HG02588 (cell line): ENCODE measurements at regions not wholly inside any gene's neighbourhood (a gene's known extent, or its start where the extent isn't known, plus 50 kb on each side); places are given as distances from the start of the nearest gene placed in this dataset.

Experiments
- ATAC-seq: cut with Tn5 transposase; IDR thresholded peaks from one replicate; pipeline ENCODE4 v1.9.1; 2021; ENCODE audit warnings: mild to moderate bottlenecking, moderate library complexity; ENCODE audit not compliant: unreplicated experiment

DNA sequence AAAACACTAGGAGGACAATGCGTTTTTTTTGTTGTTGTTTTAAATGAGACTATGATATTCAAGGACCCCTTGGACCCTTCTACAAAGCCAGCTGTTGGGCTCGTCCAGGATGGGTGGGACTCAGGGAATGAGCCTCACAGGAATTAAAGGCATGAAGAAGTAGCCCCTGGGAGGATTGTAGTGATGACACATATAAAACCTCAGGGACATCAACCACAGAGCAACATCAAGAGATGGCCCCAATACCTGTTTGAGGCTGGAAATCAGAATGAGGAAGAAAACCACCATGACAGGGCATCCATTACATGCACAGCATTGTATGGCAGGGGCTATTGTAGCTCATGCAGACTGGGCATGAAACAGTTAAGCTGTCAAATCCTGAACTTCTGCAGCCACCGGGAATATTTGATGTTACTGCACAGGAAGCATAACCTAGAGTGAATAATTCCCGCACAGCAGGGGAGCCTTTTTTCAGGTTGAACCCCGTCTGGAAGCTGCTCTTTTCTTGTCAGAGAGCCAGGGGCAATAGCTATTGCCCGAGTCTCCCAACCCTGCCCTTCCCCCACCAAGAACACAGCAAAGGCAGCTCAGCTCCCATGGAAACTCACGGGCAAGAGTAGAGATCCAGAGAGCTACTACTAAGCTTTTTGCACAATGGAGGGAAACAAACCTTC lies 140.2 kb upstream of the FGGY start:
- ATAC-seq = no peak

DNA sequence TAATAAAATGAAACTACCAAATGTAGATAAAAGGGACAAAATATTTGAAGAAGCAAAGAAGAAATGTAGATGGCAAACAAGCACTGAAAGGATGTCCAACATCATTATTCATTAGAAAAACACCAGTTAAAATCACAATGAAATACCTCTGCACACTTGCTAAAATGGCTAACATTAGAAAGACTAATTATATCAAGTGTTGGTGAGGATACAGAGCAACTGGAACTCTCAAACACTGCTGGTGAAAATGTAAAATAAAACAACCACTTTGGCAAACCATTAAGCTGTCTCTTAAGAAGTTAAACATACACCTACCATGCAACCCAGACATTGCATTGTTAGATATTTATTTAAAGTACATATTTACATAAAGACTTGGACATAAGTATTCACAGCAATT lies 138.6 kb upstream of the FGGY start:
- ATAC-seq = no peak

DNA sequence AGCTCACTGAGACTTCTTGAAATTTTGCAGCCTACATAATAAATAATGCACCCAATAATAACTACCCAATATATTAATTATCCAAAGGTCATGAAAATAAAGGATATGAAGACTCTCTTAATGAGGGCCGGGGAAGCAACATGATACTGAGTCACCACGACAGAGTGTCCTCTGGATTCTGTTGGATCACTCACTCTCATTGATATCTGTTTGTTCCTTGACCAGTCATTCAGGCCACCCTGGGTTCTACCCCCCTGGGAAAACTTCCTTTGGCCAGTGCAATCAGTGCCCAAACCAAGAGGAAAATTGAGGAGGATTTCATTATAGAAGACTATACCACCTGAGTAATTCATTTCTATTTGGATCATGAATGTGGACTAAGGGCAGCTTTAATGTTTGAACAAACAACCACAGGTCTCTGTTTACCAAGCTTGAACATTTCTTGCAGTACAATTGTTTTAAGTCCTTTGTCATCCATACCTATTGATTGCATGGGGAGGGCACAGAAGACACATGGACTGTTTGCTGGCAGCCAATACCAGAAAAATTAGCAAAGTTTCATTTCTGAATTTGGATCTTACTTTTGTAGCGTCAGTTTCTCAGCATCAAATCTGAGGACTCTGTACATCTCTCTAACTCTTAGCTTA lies 137.2 kb upstream of the FGGY start:
- no peak for ATAC-seq

DNA sequence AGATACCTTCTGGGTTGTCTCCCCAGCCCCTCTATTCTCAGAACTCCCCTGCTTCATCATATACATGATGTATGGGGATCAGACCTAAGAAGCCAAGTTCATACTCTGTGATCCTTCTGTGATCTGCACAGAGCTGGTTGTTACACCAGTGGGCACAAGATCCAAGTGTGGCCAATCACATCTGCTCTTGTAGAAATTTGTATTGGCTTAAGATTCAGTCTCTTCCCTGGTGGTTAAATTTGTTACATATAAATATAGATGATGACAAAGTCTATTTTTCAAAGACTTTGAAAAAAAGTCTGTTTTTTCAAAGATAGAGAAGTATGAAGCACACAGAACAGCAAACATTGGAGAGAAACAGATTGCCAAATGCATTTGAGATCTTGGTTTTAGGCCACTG lies 135.8 kb upstream of the FGGY start:
- ATAC-seq = no peak

DNA sequence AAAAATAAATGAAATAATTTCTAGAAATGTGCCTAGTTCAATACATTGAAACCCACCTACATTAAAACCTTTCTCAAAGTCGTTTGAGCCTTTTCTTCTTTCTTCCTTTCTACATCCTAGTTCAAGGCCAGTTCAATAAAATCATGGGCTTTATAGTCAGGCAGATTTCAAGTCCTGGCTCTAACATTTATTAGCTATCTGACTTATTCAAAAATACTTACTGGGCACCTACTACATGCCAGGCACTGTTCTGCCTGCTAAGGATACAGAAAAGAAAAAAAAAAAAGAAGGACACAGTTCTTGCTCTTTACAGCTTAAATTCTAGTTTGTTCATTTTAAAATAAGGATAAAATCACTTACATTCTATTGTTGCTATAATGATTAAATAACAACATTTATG lies 134.2 kb upstream of the FGGY start:
- no peak for ATAC-seq

DNA sequence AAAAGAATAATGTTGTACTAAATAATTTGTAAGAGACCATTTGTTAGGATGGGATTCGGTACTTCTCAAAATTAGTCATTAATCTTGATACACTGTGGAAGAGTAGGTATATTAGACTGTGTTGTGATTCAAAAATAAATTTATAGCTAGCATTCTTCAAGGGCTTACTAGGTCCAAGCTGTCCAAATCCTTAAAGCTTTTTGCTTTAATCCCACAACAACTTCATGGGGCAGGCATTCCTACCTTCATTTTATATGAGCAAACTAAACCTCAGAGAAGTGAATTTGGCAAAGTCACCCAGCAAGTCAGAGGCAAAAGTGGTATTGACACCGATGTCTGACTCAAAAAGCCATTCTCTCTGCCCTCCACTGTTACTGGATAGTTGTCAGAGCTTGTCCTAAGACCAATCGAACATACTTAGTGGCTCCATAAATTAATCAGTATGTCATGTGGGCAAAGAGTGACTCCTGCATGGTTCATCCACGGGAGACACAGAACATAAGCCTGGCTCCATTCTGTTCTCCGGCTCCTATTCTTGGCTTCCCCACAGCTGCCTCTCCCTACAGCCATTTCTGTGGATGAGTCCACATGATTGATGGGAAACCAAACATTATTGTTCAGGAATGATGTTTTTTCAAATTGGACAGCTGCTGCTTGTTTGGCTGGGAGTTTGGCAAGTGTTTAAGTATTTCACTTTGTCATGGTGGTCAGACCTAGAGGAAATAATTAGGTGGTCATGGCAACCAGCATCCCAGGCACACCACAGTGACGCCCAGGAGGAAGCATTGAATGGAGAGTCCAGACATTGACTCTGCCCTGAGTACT lies 133.4 kb upstream of the FGGY start:
- no peak for ATAC-seq

DNA sequence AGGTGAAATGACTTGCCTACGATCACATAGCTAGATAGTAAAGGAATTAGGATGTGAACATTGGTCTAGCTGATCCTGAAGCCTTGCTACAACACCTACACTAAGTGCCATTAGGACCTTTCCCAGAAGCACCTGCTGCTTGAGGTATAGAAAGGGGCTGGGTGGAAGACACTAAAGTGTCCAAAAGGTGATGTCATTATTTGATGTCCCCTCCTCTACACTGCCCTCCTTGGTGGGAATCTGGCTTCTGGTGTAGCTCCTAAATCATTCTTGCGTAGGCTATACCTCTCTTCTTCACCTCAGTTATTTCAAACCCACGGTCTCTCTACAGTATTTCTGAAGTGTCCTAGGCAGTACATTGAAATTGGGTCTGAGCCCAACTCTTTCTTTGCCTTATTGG lies 132.5 kb upstream of the FGGY start:
- ATAC-seq = no peak

DNA sequence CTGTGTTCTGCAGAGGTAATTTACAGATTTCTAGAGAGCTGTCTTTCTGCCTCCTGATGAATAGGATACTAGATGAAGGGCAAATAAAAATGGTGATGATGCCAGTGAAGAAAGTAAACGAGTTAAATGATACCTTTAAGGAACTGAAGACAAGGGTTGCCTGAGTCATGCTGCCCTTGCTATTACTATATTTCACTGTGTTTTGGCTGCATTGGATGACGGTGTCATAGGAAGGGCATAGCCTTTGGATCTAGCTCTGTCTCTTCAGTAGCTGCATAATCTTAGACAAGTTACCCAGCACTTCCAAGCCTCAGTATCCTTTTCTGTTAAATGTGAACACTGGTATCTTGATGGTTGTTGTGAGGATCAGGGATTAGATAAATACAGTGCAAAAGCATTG lies 131.5 kb upstream of the FGGY start:
- no peak for ATAC-seq

DNA sequence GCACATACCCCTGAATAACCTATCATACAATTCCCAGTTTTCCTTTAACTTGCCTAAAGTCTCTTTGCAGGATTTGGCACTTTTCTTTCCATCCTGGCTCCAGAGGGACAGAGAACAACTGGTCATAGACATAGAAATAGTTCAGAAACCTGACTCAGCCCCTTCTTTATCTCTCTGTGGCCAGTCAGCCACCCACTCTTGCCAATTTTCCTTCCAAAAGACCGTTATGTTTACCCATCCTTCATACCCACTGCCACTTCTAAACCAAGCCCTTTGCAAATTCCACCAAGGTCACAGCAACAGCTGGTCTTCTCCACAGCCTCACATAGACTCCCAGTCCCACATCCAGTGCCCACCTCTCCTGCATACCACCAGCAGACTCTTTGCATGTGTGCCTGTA lies 127.2 kb upstream of the FGGY start:
- ATAC-seq = no peak

DNA sequence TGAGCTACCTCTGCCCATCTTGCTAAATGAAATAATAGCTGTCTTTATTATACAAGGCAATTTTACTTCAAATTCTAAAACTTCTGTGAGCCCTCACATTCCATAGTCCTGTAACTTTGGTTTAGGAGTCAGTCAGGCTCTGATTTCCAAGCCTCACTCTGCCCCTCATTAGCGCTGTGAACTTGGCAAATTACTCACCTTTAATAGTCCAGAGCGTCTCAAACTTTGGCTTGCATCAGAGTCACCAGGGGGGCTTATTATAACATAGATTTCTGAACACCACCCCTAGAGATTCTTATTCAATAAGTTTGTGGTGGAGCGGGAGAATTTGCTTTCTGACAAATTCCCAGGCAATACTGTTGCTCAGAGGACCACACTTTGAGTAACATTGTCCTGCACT lies 126.2 kb upstream of the FGGY start:
- ATAC-seq = no peak

DNA sequence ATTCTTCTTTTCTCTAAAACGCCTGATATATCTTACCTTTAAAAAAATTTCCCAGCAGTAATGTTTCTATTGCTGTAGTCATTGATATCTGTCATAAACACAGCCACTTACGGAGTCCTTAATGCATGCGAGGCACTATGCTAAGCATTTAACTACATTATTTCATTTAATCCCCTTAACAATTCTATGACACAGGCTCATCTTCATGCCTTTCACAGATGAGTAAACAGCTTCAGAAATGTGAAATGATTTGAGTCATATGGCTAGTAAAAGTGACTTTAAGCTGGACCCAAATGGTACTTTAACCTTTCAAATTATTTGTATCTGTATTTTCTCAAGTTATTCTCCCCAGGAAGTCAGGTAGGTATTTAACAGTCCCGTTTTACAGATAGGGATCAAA lies 125.1 kb upstream of the FGGY start:
- ATAC-seq = no peak

DNA sequence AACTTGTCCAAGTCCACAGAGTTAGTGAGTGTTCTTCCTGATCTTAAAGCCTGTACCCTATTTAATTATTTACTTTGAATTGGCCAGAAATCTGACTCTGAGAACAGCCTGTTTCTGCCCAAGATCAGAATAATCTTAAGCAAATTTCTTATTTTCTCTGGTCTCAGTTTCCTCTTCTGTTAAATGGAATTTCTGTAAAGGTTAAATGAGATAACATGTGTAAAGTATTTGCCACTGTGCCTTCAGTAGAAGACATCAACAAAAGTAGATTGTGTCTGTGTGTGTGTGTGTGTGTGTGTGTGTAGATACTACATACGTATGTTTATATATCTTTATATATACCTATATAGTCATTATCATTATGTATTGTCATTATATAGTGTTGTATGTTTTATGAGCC lies 124.2 kb upstream of the FGGY start:
- ATAC-seq = no peak

DNA sequence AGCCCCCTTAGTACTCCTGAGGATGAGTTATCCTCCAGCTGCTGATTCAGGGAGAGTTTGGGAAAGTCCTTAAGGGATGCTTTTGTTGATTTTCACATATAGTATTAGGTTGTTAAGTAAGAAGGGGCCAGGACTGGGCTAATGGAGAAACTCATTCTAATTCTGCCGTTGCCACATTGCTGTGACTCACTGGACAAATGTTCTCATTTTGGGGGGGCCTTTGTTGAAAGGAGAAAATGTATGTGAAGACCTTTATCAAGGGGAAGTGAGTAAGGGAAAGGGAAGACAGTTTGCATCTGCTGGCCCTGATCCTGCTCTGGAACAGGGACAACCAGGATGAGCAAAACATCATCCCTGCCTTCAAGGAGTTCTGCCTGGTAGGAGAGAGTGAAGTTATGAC lies 123.2 kb upstream of the FGGY start:
- ATAC-seq = no peak

DNA sequence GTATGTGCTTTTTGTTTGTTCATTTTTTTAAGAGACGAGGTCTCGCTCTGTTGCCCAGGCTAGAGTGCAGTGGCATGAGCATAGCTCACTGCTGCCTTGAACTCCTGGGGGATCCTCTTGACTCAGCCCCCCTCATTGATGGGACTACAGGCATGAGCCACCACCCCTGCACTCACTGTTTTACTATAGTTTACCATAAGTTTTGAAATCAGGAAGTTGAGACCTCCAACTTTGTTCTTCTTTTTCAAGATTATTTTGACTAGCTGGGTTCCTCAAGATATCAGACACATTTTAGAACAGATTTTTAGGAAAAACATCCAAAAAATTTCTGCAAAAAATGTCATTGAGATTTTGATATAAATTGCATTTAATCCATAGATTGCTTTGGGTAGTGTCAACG lies 120.4 kb upstream of the FGGY start:
- no peak for ATAC-seq

DNA sequence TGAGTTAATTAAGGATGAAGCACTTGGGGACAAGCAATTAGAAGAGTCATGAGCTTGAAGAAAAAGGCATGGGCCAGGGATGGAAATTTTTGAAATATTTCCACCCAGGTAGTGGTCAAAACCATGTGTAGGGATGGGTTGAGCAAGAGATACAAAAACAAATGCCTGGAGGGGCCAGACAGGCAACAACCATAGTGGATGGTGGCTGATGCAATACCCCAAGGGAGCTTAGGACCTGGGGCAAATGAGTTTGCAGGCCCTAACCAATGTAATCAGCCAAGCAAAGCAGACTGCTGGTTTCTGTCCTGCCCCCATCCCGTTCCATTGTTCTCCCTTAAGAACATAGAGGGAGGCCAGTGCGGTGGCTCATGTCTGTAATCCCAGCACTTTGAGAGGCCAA lies 119.1 kb upstream of the FGGY start:
- ATAC-seq = no peak

DNA sequence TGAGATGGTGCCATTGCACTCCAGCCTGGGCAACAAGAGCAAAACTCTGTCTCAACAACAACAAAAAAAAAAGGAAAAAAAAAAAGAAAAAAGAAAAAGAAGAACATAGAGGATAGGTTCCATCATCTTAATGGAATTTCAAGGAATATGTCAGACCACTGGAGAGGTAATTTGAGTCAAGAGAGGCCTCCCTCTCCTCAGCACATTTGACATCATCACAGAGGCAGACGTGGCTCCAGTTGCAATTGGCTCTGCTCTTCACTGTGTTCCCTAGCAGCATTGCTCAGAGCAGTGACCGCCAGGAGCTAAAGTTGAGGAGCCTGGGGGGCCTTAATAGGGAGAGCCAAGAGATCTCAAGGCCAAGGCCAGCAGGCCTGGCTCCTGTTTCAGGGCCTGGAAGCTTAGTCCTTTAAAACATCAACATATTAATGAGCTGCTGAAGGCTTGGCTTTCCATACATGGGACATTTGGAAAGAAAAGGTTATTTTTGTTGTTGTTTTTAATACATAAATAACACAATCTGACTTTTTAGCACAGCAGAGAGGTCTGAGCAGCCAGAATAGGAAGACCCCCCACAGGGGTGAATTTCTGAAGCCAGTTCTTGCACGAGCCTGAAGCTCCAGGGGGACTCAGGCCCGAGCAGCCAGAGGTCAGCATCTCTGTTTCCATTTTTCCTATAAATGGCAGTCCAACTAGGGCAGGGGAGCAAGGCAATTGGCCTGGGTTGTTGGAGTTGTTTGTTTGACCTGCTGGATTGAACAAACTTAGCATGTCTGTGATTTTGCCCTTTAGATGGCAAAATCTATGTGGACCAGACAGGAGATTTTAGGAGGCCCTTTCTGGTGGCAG lies 118.3 kb upstream of the FGGY start:
- ATAC-seq = no peak

DNA sequence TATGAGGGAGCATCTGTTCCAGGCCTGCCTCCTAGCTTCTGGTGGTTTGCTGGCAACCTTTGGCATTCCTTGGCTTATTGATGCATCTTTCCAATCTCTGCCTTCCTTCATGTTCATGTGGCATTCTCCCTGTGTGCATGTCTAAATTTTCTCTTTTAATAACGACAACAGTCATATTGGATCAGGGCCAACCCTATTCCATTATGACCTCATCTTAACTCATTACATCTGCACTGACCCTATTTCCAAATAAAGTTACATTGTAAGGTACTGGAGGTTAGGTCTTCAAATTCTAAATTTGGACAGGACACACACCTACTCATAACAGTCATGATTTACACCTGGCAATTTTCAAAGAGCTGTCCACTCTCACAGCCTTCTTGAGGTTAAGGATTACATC lies 117.2 kb upstream of the FGGY start:
- no peak for ATAC-seq

DNA sequence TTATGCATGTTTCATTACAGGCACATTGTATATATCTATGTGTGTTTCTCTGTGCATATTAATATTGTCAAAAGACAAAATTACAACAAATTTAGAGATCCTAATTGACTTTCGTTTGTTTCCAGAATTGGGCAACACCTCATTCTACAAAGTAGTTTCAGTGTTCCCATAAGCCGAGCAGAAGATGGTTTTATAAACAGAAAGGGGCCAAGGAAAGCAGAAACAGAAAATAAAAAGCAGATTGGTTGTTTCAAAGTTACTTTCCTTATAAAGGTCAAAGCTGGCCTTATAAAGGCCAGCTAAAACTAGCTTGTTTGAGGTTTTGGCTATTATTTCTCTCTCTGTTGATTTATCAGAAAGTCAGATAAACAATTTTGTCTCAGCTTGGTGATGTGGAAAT lies 116.2 kb upstream of the FGGY start:
- ATAC-seq = no peak

DNA sequence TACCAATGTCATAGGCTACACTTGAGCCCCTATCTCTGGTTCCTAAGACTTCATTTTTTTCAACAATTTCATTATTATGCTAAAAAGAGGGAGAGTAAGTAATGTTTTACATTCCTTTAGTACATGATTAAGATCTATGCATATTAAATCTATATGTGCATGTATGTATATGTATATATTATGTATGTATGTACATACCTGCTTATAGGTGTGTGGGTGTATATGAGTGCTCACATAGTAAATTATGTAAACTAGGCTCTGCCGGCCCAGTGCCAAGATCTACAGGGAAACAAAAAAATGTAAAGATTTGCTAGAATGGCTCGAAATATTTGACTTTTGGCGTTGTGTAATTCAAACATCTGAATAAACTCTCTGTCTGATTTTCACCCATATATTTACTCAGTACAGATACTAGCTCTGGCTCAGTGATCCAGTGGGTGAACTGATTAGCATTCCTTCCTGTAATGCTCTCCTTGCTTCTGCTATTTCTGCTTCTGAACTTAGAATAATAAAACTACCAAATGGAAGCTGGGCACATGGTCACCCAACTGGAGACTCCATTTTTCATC lies 113.1 kb upstream of the FGGY start:
- no peak for ATAC-seq

DNA sequence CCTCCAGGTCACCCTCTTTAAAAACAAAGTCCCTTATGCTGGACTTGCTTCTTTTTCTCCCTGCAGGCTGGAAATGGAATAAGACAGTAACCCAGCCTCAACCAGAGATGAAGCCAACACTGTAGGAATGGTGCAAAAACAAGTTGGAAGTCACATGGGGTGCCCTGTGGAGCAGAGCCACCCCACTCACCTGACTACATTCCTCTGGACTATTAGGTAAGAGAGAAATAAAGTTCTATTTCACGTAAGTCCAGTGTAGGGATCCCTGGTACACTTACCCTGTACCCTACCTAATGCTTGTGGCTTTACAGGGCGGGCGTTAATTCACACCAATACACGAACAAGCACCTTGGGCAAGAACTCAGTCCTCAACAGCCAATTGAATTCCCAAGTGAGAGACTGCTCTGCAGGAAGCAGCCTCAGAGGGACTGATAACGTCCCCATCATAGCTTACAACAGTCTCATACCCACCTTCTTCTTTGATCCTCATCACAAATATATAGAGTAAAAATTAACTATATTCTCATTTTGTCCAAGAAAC lies 112.5 kb upstream of the FGGY start:
- ATAC-seq = no peak
